Neural progenitor cell (in vitro differentiated cells): ENCODE measurements at regions not wholly inside any gene's neighbourhood (a gene's known extent, or its start where the extent isn't known, plus 50 kb on each side); places are given as distances from the start of the nearest gene placed in this dataset.

ENCODE experiments used
- DNase-seq: peaks from one replicate; pipeline ENCODE4 v3.0.0-alpha.2; 2016; ENCODE audit warnings: low spot score
- H2AFZ ChIP-seq: fragments of 200-600 bp; sonication (generic); replicated peaks from 2 replicates; pipeline ENCODE4 v1.6.1; 2016; ENCODE audit warnings: antibody characterized with exemption
- H3F3A ChIP-seq: fragments of 200-600 bp; sonication (generic); 2 replicates; pipeline ENCODE4 v1.6.1; 2016; ENCODE audit warnings: antibody characterized with exemption, low read depth
- H3K27ac ChIP-seq: fragments of 200-600 bp; sonication (generic); 2 replicates; pipeline ENCODE4 v1.5.1; 2016; ENCODE audit warnings: mild to moderate bottlenecking
- H3K27me3 ChIP-seq: fragments of 200-600 bp; sonication (generic); 2 replicates; pipeline ENCODE4 v1.6.1; 2016; ENCODE audit warnings: mild to moderate bottlenecking, moderate library complexity
- H3K36me3 ChIP-seq: fragments of 200-600 bp; sonication (generic); 2 replicates; pipeline ENCODE4 v1.5.1; 2016
- H3K4me1 ChIP-seq: fragments of 200-600 bp; sonication (generic); 2 replicates; pipeline ENCODE4 v1.6.1; 2016; ENCODE audit warnings: mixed run types
- H3K4me2 ChIP-seq: fragments of 200-600 bp; sonication (generic); 2 replicates; pipeline ENCODE4 v1.6.1; 2016
- H3K4me3 ChIP-seq: fragments of 200-600 bp; sonication (generic); 2 replicates; pipeline ENCODE4 v1.5.1; 2016
- H3K79me2 ChIP-seq: fragments of 200-600 bp; sonication (generic); 2 replicates; pipeline ENCODE4 v1.6.1; 2016; ENCODE audit warnings: low read depth
- H3K9ac ChIP-seq: fragments of 200-600 bp; sonication (generic); 2 replicates; pipeline ENCODE4 v1.6.1; 2016
- H3K9me3 ChIP-seq: fragments of 200-600 bp; sonication (generic); 2 replicates; pipeline ENCODE4 v1.5.1; 2016; ENCODE audit warnings: low read depth
- H4K20me1 ChIP-seq: fragments of 200-600 bp; sonication (generic); 2 replicates; pipeline ENCODE4 v1.6.1; 2016; ENCODE audit warnings: low read depth
- H3K27ac Mint-ChIP-seq: 3 replicates; pipeline ENCODE4 v1.8.0; 2021; ENCODE audit warnings: mixed read lengths
- H3K27me3 Mint-ChIP-seq: 2 replicates; pipeline ENCODE4 v1.8.0; 2022; ENCODE audit warnings: low read depth, mild to moderate bottlenecking, inconsistent platforms, moderate library complexity, mixed read lengths; ENCODE audit not compliant: insufficient read depth
- H3K36me3 Mint-ChIP-seq: 3 replicates; pipeline ENCODE4 v1.8.0; 2021; ENCODE audit warnings: mixed read lengths
- H3K4me1 Mint-ChIP-seq: 3 replicates; pipeline ENCODE4 v1.8.0; 2021; ENCODE audit warnings: mixed read lengths
- H3K4me3 Mint-ChIP-seq: 3 replicates; pipeline ENCODE4 v1.8.0; 2021; ENCODE audit warnings: mild to moderate bottlenecking, moderate library complexity, mixed read lengths
- H3K9me3 Mint-ChIP-seq: 3 replicates; pipeline ENCODE4 v1.8.0; 2020; ENCODE audit warnings: mixed read lengths
- EZH2 ChIP-seq: fragments of 200-600 bp; sonication (generic); IDR thresholded peaks from 2 replicates; pipeline ENCODE4 v1.6.1; 2017; ENCODE audit warnings: antibody characterized with exemption, mild to moderate bottlenecking, moderate library complexity
- EZH2phosphoT487 ChIP-seq: fragments of 200-600 bp; sonication (generic); IDR thresholded peaks from 2 replicates; pipeline ENCODE4 v1.6.1; 2017; ENCODE audit warnings: antibody characterized with exemption
- TF ChIP-seq, protein P1 (sequence below): fragments of 200-600 bp; sonication (generic); IDR thresholded peaks from 2 replicates; pipeline ENCODE4 v1.5.1; 2017; ENCODE audit warnings: antibody characterized with exemption, mild to moderate bottlenecking

DNA sequence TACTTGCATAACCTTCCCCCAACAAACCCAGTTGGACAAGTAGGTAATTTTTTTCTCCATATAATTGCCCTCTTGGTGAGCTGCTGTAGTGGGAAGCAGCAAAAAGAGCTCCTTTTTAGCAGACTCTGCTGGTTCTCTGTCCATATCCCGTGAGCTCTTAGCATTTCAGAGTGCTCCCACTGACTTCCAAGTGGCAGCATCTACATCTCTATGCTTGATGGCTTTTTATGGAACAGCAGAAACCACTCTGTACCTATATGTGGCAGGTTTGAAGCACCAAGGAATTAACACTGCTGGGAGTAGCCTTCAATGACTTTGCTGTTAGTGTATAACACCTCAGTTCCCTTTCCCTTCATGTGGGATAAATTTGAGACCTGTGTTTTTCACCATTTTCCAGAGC lies 168.4 kb upstream of the NHS start:
- Histone ChIP-seq H3K4me3 (no peak overlapping the region), H3K27ac (no peak overlapping the region), H3K4me1 (no peaks in the 10 kb centered on the region), H3K9me3 (peaks cover 8% of the 10 kb centered on the region), H3F3A (no peaks in the 10 kb centered on the region), H3K79me2 (no peaks in the 10 kb centered on the region), H3K9ac (no peak overlapping the region), H3K4me2 (no peak overlapping the region), H3K36me3 (no peaks in the 10 kb centered on the region), H3K27me3 (no peaks in the 10 kb centered on the region), H2AFZ (no peak overlapping the region), H4K20me1 (no peaks in the 10 kb centered on the region)
- TF ChIP-seq, protein P1, sequence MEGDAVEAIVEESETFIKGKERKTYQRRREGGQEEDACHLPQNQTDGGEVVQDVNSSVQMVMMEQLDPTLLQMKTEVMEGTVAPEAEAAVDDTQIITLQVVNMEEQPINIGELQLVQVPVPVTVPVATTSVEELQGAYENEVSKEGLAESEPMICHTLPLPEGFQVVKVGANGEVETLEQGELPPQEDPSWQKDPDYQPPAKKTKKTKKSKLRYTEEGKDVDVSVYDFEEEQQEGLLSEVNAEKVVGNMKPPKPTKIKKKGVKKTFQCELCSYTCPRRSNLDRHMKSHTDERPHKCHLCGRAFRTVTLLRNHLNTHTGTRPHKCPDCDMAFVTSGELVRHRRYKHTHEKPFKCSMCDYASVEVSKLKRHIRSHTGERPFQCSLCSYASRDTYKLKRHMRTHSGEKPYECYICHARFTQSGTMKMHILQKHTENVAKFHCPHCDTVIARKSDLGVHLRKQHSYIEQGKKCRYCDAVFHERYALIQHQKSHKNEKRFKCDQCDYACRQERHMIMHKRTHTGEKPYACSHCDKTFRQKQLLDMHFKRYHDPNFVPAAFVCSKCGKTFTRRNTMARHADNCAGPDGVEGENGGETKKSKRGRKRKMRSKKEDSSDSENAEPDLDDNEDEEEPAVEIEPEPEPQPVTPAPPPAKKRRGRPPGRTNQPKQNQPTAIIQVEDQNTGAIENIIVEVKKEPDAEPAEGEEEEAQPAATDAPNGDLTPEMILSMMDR = no peak
- TF ChIP-seq EZH2phosphoT487 = no peak
- no peak for DNase-seq
- Mint-ChIP-seq H3K4me3 (no peak overlapping the region), H3K9me3 (peaks cover 8% of the 10 kb centered on the region), H3K27me3 (peaks cover 10% of the 10 kb centered on the region), H3K27ac (no peak overlapping the region), H3K36me3 (no peaks in the 10 kb centered on the region), H3K4me1 (no peaks in the 10 kb centered on the region)

DNA sequence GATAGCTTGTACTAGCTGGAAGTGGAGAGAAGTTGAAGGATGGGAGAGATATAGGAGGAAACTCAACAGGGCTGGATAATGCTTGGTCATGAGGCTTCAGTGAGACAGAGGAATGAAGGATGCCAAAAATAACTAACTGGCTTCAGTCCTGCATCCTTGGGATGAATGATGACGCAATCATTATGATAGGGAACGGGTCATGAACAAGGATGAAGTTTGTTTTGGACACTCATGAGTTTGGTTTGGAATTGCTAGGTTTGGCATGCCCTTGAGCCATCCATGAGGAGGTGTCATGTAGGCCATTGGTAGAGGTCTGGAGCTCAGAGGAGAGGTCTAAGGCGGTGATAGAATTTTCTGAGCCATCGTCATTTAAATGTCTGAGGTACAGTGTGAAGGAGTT lies 160.0 kb upstream of the NHS start:
- H3K27me3 Mint-ChIP-seq = peaks cover 2% of the 10 kb centered on the region
- TF ChIP-seq, protein P1 = no peak
- TF ChIP-seq EZH2 = no peak
- no peak for TF ChIP-seq EZH2phosphoT487
- no peaks in the 10 kb centered on the region for H4K20me1 ChIP-seq
- H3K9me3 Mint-ChIP-seq = peaks cover 7% of the 10 kb centered on the region
- H3K9ac ChIP-seq = no peak overlapping the region
- no peaks in the 10 kb centered on the region for H3F3A ChIP-seq
- H2AFZ ChIP-seq = no peak overlapping the region
- no peaks in the 10 kb centered on the region for H3K27me3 ChIP-seq
- H3K9me3 ChIP-seq = peaks cover 9% of the 10 kb centered on the region
- no peaks in the 10 kb centered on the region for H3K79me2 ChIP-seq
- H3K4me2 ChIP-seq = no peak overlapping the region
- no peak for DNase-seq
- no peaks in the 10 kb centered on the region for H3K36me3 Mint-ChIP-seq
- no peaks in the 10 kb centered on the region for H3K4me1 Mint-ChIP-seq
- no peak overlapping the region for H3K4me3 ChIP-seq
- H3K4me1 ChIP-seq = no peaks in the 10 kb centered on the region
- no peak overlapping the region for H3K4me3 Mint-ChIP-seq
- no peaks in the 10 kb centered on the region for H3K36me3 ChIP-seq
- H3K27ac ChIP-seq = no peak overlapping the region
- no peak overlapping the region for H3K27ac Mint-ChIP-seq

DNA sequence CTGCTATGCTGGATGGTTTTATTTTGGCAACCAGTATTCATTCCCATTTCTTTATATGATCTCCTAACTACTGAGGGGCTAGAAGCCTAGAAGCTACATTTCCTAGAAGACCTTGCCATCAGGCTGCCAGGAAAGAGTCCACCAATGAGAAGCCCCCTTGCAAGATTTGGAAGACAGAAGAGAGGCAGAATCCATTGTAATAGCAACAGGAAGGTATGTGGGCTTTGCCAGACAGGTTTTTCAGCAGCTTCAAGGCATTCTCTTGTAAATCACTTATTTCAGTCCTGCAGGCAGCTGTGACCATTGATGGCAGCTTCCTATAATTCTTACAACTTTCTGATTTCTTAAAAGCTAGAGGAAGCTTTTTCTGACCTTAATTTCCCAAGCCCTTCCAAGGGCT lies 148.3 kb upstream of the NHS start:
- peaks cover 8% of the 10 kb centered on the region for H3K9me3 ChIP-seq
- H3K27me3 ChIP-seq = no peaks in the 10 kb centered on the region
- TF ChIP-seq, protein P1 = no peak
- TF ChIP-seq EZH2 (no peak), EZH2phosphoT487 (no peak)
- H3K36me3 ChIP-seq = no peaks in the 10 kb centered on the region
- no peak for DNase-seq
- Mint-ChIP-seq H3K4me3 (no peak overlapping the region), H3K9me3 (no peaks in the 10 kb centered on the region), H3K27ac (no peak overlapping the region), H3K4me1 (no peaks in the 10 kb centered on the region), H3K36me3 (no peaks in the 10 kb centered on the region), H3K27me3 (peaks cover 2% of the 10 kb centered on the region)
- no peaks in the 10 kb centered on the region for H3K4me1 ChIP-seq
- H2AFZ ChIP-seq = no peak overlapping the region
- H3K4me2 ChIP-seq = no peak overlapping the region
- H4K20me1 ChIP-seq = no peaks in the 10 kb centered on the region
- H3F3A ChIP-seq = no peaks in the 10 kb centered on the region
- H3K9ac ChIP-seq = no peak overlapping the region
- H3K79me2 ChIP-seq = no peaks in the 10 kb centered on the region
- H3K27ac ChIP-seq = no peak overlapping the region
- H3K4me3 ChIP-seq = no peak overlapping the region

DNA sequence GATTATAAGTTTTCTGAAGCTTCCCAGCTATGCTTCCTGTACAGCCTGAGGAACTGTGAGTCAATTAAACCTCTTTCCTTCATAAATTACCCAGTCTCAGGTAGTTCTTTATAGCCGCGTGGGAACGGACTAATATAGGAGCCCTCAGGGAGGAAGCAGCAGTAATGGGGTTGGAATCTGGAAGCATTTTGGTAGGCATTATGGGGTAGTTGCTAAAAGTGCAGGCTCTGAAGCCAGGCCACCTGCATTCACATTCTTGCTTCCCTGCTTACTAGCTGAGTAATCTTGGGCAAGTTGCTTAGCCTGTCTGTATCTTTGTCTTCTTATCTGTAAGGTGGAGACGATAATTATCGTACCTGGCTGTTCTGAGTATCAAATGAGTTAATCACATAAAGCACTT lies 137.9 kb upstream of the NHS start:
- Histone ChIP-seq H3K4me1 (no peaks in the 10 kb centered on the region), H3K9me3 (peaks cover 6% of the 10 kb centered on the region), H3K27me3 (no peaks in the 10 kb centered on the region), H4K20me1 (no peaks in the 10 kb centered on the region), H3K4me3 (no peak overlapping the region), H3F3A (no peaks in the 10 kb centered on the region), H2AFZ (no peak overlapping the region), H3K79me2 (no peaks in the 10 kb centered on the region), H3K9ac (no peak overlapping the region), H3K27ac (no peak overlapping the region), H3K4me2 (no peak overlapping the region), H3K36me3 (no peaks in the 10 kb centered on the region)
- Mint-ChIP-seq H3K36me3 (no peaks in the 10 kb centered on the region), H3K4me1 (no peaks in the 10 kb centered on the region), H3K4me3 (no peak overlapping the region), H3K9me3 (no peaks in the 10 kb centered on the region), H3K27me3 (peaks cover 2% of the 10 kb centered on the region), H3K27ac (no peak overlapping the region)
- DNase-seq = no peak
- TF ChIP-seq EZH2 (no peak), EZH2phosphoT487 (no peak)
